HCT116 (cell line): ENCODE measurements at regions not wholly inside any gene's neighbourhood (a gene's known extent, or its start where the extent isn't known, plus 50 kb on each side); places are given as distances from the start of the nearest gene placed in this dataset.

Experiments
- ATAC-seq: fragments of 200-7000 bp; cut with Tn5 transposase; 2 replicates; pipeline ENCODE4 v1.9.1; 2020; ENCODE audit warnings: mild to moderate bottlenecking, moderate library complexity
- BruUV-seq: library from RNA; stranded (reverse); fragments of 400-500 nt; replicated peaks from 2 replicates; lab custom pipeline; 2021; lab: Mats Ljungman, UMichigan
- CTCF ChIA-PET: fragments of 300-600 bp; sonication (Branson Sonifier 250); formaldehyde crosslinking; loops from one replicate; lab custom pipeline; 2021; ENCODE audit warnings: antibody characterized with exemption; lab: Charles Lee
- POLR2A ChIA-PET: fragments of 300-600, 350-600 bp; sonication (Branson Sonifier 250); formaldehyde crosslinking; loops from one replicate; lab custom pipeline; 2021; ENCODE audit warnings: antibody characterized with exemption; lab: Charles Lee
- RAD21 ChIA-PET, 2 experiments: fragments of 300-600 bp; sonication (Branson Sonifier 250); formaldehyde crosslinking; loops; one replicate each; lab custom pipeline; 2023; ENCODE audit warnings: low total read pairs in 2 of 2; ENCODE audit not compliant: uncharacterized antibody in 2 of 2, unreplicated experiment in 2 of 2, low non-redundant PET in 1 of 2; lab: Charles Lee
- DNase-seq: peaks from one replicate; pipeline ENCODE4 v3.0.0-alpha.2; 2010; ENCODE audit warnings: low read depth, low spot score
- H2AFZ ChIP-seq: fragments of 200-600 bp; shearing (Covaris generic), sonication (generic); 2 replicates; pipeline ENCODE4 v1.6.1; 2017; ENCODE audit warnings: low read depth, mixed run types, mixed read lengths, antibody characterized with exemption, low read length; ENCODE audit not compliant: poor library complexity, severe bottlenecking
- H3K27ac ChIP-seq: 2 replicates; pipeline ENCODE4 v1.5.1; 2012; ENCODE audit warnings: low read depth, low read length
- H3K27me3 ChIP-seq: fragments of 200-600 bp; sonication (generic); 2 replicates; pipeline ENCODE4 v1.6.1; 2016; ENCODE audit warnings: mixed run types, low read length, mixed read lengths; ENCODE audit not compliant: insufficient read depth
- H3K36me3 ChIP-seq, 2 experiments: fragments of 200-500 bp in 1 of 2; fragments of 200-600 bp in 1 of 2; sonication (Bioruptor generic) in 1 of 2; sonication (generic) in 1 of 2; 2 replicates each; pipeline versions ENCODE4 v1.5.1 to v1.6.1; 2014 to 2016; ENCODE audit warnings: low read length in 2 of 2, inconsistent platforms in 1 of 2, mixed read lengths in 1 of 2, mixed run types in 1 of 2; ENCODE audit not compliant: insufficient read depth in 2 of 2, control insufficient read depth in 1 of 2
- H3K4me1 ChIP-seq, 2 experiments: fragments of 200-600 bp in 1 of 2; sonication (generic) in 1 of 2; 2 replicates each; pipeline versions ENCODE4 v1.5.1 to v1.6.1; 2012 to 2017; ENCODE audit warnings: low read length in 2 of 2, inconsistent platforms in 1 of 2, mild to moderate bottlenecking in 1 of 2, mixed read lengths in 1 of 2, mixed run types in 1 of 2, moderate library complexity in 1 of 2; ENCODE audit not compliant: insufficient read depth in 2 of 2, control insufficient read depth in 1 of 2
- H3K4me2 ChIP-seq: fragments of 200-600 bp; sonication (generic); 2 replicates; pipeline ENCODE4 v1.6.1; 2017; ENCODE audit warnings: mixed run types, low read length, mixed read lengths
- H3K4me3 ChIP-seq, 2 experiments: fragments of 200-600 bp in 1 of 2; sonication (generic) in 1 of 2; replicated peaks in 1 of 2; 2 replicates each; pipeline ENCODE4 v1.5.1; 2011 to 2016; ENCODE audit warnings: low read length in 2 of 2, control low read depth in 1 of 2, low read depth in 1 of 2, mild to moderate bottlenecking in 1 of 2, mixed read lengths in 1 of 2, mixed run types in 1 of 2
- H3K79me2 ChIP-seq: fragments of 200-600 bp; sonication (generic); 2 replicates; pipeline ENCODE4 v1.6.1; 2017; ENCODE audit warnings: mild to moderate bottlenecking, mixed run types, low read length, moderate library complexity, mixed read lengths; ENCODE audit not compliant: insufficient read depth
- H3K9ac ChIP-seq: fragments of 200-600 bp; sonication (generic); 2 replicates; pipeline ENCODE4 v1.6.1; 2016; ENCODE audit warnings: low read length, mixed read lengths
- H3K9me2 ChIP-seq: fragments of 200-600 bp; sonication (generic), shearing (Covaris generic); 2 replicates; pipeline ENCODE4 v1.6.1; 2017; ENCODE audit warnings: mixed run types, mild to moderate bottlenecking, moderate library complexity; ENCODE audit not compliant: insufficient read depth
- H3K9me3 ChIP-seq, 2 experiments: fragments of 200-500 bp in 1 of 2; fragments of 200-600 bp in 1 of 2; sonication (Bioruptor generic) in 1 of 2; sonication (generic) in 1 of 2; 2 replicates each; pipeline ENCODE4 v1.6.1; 2014 to 2017; ENCODE audit warnings: low read length in 2 of 2, mixed read lengths in 2 of 2, inconsistent platforms in 1 of 2, low read depth in 1 of 2, mild to moderate bottlenecking in 1 of 2, mixed run types in 1 of 2, moderate library complexity in 1 of 2; ENCODE audit not compliant: control insufficient read depth in 1 of 2, insufficient read depth in 1 of 2
- H4K20me1 ChIP-seq: fragments of 200-600 bp; sonication (generic), shearing (Covaris generic); 2 replicates; pipeline ENCODE4 v1.6.1; 2017; ENCODE audit warnings: mixed run types, mild to moderate bottlenecking, moderate library complexity; ENCODE audit not compliant: insufficient read depth
- CBX3 ChIP-seq: IDR thresholded peaks from 2 replicates; pipeline ENCODE4 v1.6.1; 2012; ENCODE audit warnings: low read depth
- EGR1 ChIP-seq: IDR thresholded peaks from 2 replicates; pipeline ENCODE4 v1.6.1; 2012; ENCODE audit warnings: low read depth
- ELF1 ChIP-seq: IDR thresholded peaks from 2 replicates; pipeline ENCODE4 v1.6.1; 2012; ENCODE audit warnings: low read depth, borderline replicate concordance
- EZH2 ChIP-seq: fragments of 200-600 bp; sonication (generic); IDR thresholded peaks from 2 replicates; pipeline ENCODE4 v1.6.1; 2017; ENCODE audit warnings: antibody characterized with exemption, mixed run types
- EZH2phosphoT487 ChIP-seq: fragments of 200-600 bp; IDR thresholded peaks from 2 replicates; pipeline ENCODE4 v1.6.1; 2018; ENCODE audit warnings: antibody characterized with exemption, borderline replicate concordance
- FOSL1 ChIP-seq: IDR thresholded peaks from 2 replicates; pipeline ENCODE4 v1.6.1; 2012; ENCODE audit warnings: low read depth
- JUND ChIP-seq: IDR thresholded peaks from 2 replicates; pipeline ENCODE4 v1.6.1; 2012
- POLR2A ChIP-seq: IDR thresholded peaks from 2 replicates; pipeline ENCODE4 v1.7.0; 2011; ENCODE audit warnings: borderline replicate concordance; ENCODE audit not compliant: insufficient read depth, insufficient read length; ENCODE audit errors: extremely low read depth
- RAD21 ChIP-seq: IDR thresholded peaks from 2 replicates; pipeline ENCODE4 v1.6.1; 2012; ENCODE audit warnings: low read depth, mild to moderate bottlenecking
- SP1 ChIP-seq: IDR thresholded peaks from 2 replicates; pipeline ENCODE4 v1.6.1; 2012; ENCODE audit warnings: low read depth
- SRF ChIP-seq: IDR thresholded peaks from 2 replicates; pipeline ENCODE4 v1.6.1; 2012; ENCODE audit warnings: low read depth
- TCF7L2 ChIP-seq: IDR thresholded peaks from 2 replicates; pipeline ENCODE4 v1.7.0; 2011; ENCODE audit warnings: borderline replicate concordance, inconsistent platforms; ENCODE audit not compliant: insufficient read depth, insufficient read length; ENCODE audit errors: extremely low read depth
- ZNF274 ChIP-seq: fragments of 200-500 bp; sonication (Bioruptor generic); IDR thresholded peaks from 2 replicates; pipeline ENCODE4 v1.6.1; 2014; ENCODE audit warnings: mild to moderate bottlenecking, low read depth, low read length, inconsistent platforms
- intact Hi-C: fragments of 100-400 bp; cut with micrococcal nuclease; formaldehyde crosslinking; loops from 2 replicates; pipeline ENCODE4 v1.10.0; 2022
- TF ChIP-seq, protein P1 (sequence below): IDR thresholded peaks from 2 replicates; pipeline ENCODE4 v1.6.1; 2012; ENCODE audit warnings: low read depth
- TF ChIP-seq, protein P2 (sequence below): IDR thresholded peaks from 2 replicates; pipeline ENCODE4 v1.6.1; 2011; ENCODE audit warnings: mild to moderate bottlenecking, low read length, moderate library complexity; ENCODE audit not compliant: insufficient replicate concordance; ENCODE audit errors: extremely low read depth

DNA sequence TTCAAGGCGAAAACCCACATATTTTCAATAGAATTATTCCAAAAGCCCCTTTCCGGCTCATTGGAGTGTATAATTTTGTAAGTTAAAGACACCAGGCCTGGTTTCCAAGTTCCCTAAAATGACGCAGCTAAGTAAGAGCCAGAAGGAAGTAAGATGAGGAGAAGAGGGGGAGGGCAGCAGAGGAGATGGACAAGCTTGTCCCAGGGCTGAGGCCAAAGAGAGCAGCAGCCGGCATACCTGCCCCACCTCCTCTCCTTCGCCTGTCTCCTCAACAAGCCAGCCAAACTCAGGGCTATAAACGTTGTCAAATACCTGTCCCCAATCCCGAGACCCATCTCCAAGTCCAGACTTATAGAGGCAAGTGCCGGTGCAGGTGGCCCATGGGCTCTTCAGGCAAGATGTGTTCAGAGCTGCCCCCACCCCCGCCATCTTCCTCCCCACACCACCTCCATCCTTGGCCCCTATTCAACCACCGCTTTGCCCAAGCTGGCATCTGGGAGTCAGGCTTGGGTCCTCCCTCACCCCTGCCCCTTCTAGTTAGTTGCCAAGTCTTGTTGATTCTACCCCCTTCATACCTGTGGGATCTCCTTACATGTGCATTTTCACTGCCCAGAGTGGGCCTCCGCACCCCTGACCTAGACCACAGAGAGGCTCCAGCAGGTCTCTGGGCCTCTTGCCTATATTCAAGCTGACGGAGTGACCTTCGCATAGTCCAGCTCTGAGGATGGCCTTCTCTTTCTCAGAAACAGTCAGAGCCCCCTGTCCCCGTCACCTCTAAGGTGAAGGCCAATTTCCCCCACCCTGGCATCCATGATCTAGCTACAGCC is 75.7 kb upstream of the SIRPA start:
- no peak for DNase-seq
- H3K4me1 ChIP-seq, result peaks cover 0 to 19% of the 10 kb centered on the region in 2 experiments; a peak in 2 of 4 replicates
- TF ChIP-seq, protein P1, sequence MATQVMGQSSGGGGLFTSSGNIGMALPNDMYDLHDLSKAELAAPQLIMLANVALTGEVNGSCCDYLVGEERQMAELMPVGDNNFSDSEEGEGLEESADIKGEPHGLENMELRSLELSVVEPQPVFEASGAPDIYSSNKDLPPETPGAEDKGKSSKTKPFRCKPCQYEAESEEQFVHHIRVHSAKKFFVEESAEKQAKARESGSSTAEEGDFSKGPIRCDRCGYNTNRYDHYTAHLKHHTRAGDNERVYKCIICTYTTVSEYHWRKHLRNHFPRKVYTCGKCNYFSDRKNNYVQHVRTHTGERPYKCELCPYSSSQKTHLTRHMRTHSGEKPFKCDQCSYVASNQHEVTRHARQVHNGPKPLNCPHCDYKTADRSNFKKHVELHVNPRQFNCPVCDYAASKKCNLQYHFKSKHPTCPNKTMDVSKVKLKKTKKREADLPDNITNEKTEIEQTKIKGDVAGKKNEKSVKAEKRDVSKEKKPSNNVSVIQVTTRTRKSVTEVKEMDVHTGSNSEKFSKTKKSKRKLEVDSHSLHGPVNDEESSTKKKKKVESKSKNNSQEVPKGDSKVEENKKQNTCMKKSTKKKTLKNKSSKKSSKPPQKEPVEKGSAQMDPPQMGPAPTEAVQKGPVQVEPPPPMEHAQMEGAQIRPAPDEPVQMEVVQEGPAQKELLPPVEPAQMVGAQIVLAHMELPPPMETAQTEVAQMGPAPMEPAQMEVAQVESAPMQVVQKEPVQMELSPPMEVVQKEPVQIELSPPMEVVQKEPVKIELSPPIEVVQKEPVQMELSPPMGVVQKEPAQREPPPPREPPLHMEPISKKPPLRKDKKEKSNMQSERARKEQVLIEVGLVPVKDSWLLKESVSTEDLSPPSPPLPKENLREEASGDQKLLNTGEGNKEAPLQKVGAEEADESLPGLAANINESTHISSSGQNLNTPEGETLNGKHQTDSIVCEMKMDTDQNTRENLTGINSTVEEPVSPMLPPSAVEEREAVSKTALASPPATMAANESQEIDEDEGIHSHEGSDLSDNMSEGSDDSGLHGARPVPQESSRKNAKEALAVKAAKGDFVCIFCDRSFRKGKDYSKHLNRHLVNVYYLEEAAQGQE, result no peak
- TF ChIP-seq POLR2A (no peak), FOSL1 (no peak), ZNF274 (no peak), EZH2 (no peak), TCF7L2 (no peak), SP1 (no peak), RAD21 (no peak), CBX3 (no peak), ELF1 (no peak), EGR1 (no peak), EZH2phosphoT487 (no peak), JUND (no peak), SRF (no peak)
- TF ChIP-seq, protein P2, sequence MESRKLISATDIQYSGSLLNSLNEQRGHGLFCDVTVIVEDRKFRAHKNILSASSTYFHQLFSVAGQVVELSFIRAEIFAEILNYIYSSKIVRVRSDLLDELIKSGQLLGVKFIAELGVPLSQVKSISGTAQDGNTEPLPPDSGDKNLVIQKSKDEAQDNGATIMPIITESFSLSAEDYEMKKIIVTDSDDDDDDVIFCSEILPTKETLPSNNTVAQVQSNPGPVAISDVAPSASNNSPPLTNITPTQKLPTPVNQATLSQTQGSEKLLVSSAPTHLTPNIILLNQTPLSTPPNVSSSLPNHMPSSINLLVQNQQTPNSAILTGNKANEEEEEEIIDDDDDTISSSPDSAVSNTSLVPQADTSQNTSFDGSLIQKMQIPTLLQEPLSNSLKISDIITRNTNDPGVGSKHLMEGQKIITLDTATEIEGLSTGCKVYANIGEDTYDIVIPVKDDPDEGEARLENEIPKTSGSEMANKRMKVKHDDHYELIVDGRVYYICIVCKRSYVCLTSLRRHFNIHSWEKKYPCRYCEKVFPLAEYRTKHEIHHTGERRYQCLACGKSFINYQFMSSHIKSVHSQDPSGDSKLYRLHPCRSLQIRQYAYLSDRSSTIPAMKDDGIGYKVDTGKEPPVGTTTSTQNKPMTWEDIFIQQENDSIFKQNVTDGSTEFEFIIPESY, result no peak
- H3K4me3 ChIP-seq, result no peak overlapping the region
- RAD21 ChIA-PET, result no interaction called here
- H3K27me3 ChIP-seq, result 0 out of 2 replicates have a peak, but pooled peaks cover 4% of the 10 kb centered on the region
- BruUV-seq, result no TSS peak
- H3K79me2 ChIP-seq, result no peaks in the 10 kb centered on the region
- H3K9me2 ChIP-seq, result no peaks in the 10 kb centered on the region
- H3K36me3 ChIP-seq, result no peaks in the 10 kb centered on the region
- H4K20me1 ChIP-seq, result no peaks in the 10 kb centered on the region
- no peak overlapping the region for H3K4me2 ChIP-seq
- H3K9ac ChIP-seq, result no peak overlapping the region
- intact Hi-C loops, result no loop called here
- CTCF ChIA-PET, result no interaction called here
- no peak overlapping the region for H3K27ac ChIP-seq
- no peak for ATAC-seq
- no peaks in the 10 kb centered on the region for H3K9me3 ChIP-seq
- no peak overlapping the region for H2AFZ ChIP-seq
- POLR2A ChIA-PET, result no interaction called here
